K562 (cell line): ENCODE measurements at regions not wholly inside any gene's neighbourhood (a gene's known extent, or its start where the extent isn't known, plus 50 kb on each side); places are given as distances from the start of the nearest gene placed in this dataset.

Experiments used
- CBFA2T2 ChIP-seq: fragments of 450-650 bp; conservative IDR thresholded peaks from 2 replicates; pipeline ENCODE4 v1.6.1; 2017; ENCODE audit warnings: mild to moderate bottlenecking
- CEBPB ChIP-seq: fragments of 450-650 bp; IDR thresholded peaks from 2 replicates; pipeline ENCODE4 v1.6.1; 2016; ENCODE audit warnings: missing genetic modification characterization, missing compliant biosample characterization
- EP300 ChIP-seq: IDR thresholded peaks from 2 replicates; pipeline ENCODE4 v1.6.1; 2012; ENCODE audit warnings: low read length, improper control_type of control experiment
- FOS ChIP-seq: IDR thresholded peaks from 3 replicates; pipeline ENCODE4 v1.6.1; 2011; ENCODE audit not compliant: insufficient read length; ENCODE audit errors: extremely low read depth
- FOXM1 ChIP-seq, 2 experiments: fragments of 450-650 bp in 1 of 2; sonication (generic) in 1 of 2; formaldehyde crosslinking in 1 of 2; IDR thresholded peaks; 2 replicates each; pipeline versions ENCODE4 v1.6.1 to v1.9.0; 2017 to 2022; ENCODE audit warnings: low read depth in 2 of 2, mild to moderate bottlenecking in 2 of 2, missing genetic modification reagents in 1 of 2, moderate library complexity in 1 of 2
- POLR2A ChIP-seq: fragments of 450-650 bp; conservative IDR thresholded peaks from 2 replicates; pipeline ENCODE4 v1.6.1; 2016
- STAT5B ChIP-seq: fragments of 250-450 bp; sonication (Bioruptor Pico); IDR thresholded peaks from 2 replicates; pipeline ENCODE4 v1.8.0; 2021; ENCODE audit warnings: mild to moderate bottlenecking, inconsistent platforms
- TEAD4 ChIP-seq, 2 experiments: sonication (generic) in 1 of 2; formaldehyde crosslinking in 1 of 2; IDR thresholded peaks; 2 replicates each; pipeline versions ENCODE4 v1.6.1 to v1.8.0; 2012 to 2022; ENCODE audit warnings: borderline replicate concordance in 1 of 2, inconsistent platforms in 1 of 2, low read length in 1 of 2, mild to moderate bottlenecking in 1 of 2, missing genetic modification reagents in 1 of 2
- ZNF780A ChIP-seq: fragments of 250-450 bp; sonication (Bioruptor Pico); IDR thresholded peaks from 2 replicates; pipeline ENCODE4 v1.5.0; 2021; ENCODE audit warnings: mild to moderate bottlenecking
- ZSCAN32 ChIP-seq: fragments of 450-650 bp; formaldehyde crosslinking; IDR thresholded peaks from 2 replicates; pipeline ENCODE4 v1.4.0; 2020; ENCODE audit warnings: mild to moderate bottlenecking, moderate library complexity
- TF ChIP-seq, protein P1 (sequence below), 3 experiments: IDR thresholded peaks in 2 of 3; conservative IDR thresholded peaks in 1 of 3; 2 replicates each; pipeline ENCODE4 v1.5.1; 2011 to 2012; ENCODE audit warnings: low read length in 3 of 3, mild to moderate bottlenecking in 3 of 3, control low read depth in 2 of 3, improper control_type of control experiment in 1 of 3, inconsistent platforms in 1 of 3, low read depth in 1 of 3, mixed read lengths in 1 of 3, moderate library complexity in 1 of 3; ENCODE audit not compliant: insufficient read depth in 2 of 3
- TF ChIP-seq, protein P2 (sequence below): sonication (generic); formaldehyde crosslinking; IDR thresholded peaks from 2 replicates; pipeline ENCODE4 v1.8.0; 2023; ENCODE audit warnings: mild to moderate bottlenecking, missing genetic modification reagents

DNA sequence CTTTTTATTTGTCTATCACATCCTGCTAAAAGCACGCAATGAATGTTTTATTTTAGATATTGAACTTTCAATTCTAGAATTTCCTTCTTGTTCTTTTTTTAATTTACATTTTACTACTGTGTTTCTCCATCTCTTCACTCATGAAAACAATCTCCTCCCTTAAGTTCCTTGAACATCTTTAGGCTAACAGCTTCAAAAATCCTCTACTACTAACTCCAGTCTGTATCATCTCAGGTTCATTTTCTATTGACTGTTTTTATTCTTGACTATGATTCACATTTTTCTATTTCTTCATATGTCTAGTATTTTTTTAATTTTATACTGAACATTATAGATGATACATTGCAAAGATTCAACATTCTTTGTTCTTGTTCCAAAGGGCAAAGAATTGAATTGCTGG is 79.2 kb upstream of the NCK2 start:
- TF ChIP-seq EP300: no peak
- TF ChIP-seq TEAD4 (IDR thresholded peaks at IDR 0.05; ENCODE audit: low read length): no peak
- no peak for TF ChIP-seq TEAD4 (CRISPR knock-in tag; IDR thresholded peaks at IDR 0.05; ENCODE audit: borderline replicate concordance)
- TF ChIP-seq CEBPB: no peak
- TF ChIP-seq ZNF780A (CRISPR knock-in tag): no peak
- TF ChIP-seq CBFA2T2: no peak
- no peak for TF ChIP-seq FOXM1 (IDR thresholded peaks at IDR 0.05; ENCODE audit: low read depth)
- no peak for TF ChIP-seq FOXM1 (CRISPR knock-in tag; IDR thresholded peaks at IDR 0.05; ENCODE audit: low read depth)
- no peak for TF ChIP-seq POLR2A
- TF ChIP-seq, protein P1, sequence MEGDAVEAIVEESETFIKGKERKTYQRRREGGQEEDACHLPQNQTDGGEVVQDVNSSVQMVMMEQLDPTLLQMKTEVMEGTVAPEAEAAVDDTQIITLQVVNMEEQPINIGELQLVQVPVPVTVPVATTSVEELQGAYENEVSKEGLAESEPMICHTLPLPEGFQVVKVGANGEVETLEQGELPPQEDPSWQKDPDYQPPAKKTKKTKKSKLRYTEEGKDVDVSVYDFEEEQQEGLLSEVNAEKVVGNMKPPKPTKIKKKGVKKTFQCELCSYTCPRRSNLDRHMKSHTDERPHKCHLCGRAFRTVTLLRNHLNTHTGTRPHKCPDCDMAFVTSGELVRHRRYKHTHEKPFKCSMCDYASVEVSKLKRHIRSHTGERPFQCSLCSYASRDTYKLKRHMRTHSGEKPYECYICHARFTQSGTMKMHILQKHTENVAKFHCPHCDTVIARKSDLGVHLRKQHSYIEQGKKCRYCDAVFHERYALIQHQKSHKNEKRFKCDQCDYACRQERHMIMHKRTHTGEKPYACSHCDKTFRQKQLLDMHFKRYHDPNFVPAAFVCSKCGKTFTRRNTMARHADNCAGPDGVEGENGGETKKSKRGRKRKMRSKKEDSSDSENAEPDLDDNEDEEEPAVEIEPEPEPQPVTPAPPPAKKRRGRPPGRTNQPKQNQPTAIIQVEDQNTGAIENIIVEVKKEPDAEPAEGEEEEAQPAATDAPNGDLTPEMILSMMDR (IDR thresholded peaks at IDR 0.05 in 2 of 3, conservative IDR thresholded peaks at IDR 0.05 in 1 of 3; ENCODE audit: insufficient read depth in 2 of 3, low read depth in 1 of 3, low read length in 3 of 3): no peak
- no peak for TF ChIP-seq ZSCAN32
- TF ChIP-seq, protein P2, sequence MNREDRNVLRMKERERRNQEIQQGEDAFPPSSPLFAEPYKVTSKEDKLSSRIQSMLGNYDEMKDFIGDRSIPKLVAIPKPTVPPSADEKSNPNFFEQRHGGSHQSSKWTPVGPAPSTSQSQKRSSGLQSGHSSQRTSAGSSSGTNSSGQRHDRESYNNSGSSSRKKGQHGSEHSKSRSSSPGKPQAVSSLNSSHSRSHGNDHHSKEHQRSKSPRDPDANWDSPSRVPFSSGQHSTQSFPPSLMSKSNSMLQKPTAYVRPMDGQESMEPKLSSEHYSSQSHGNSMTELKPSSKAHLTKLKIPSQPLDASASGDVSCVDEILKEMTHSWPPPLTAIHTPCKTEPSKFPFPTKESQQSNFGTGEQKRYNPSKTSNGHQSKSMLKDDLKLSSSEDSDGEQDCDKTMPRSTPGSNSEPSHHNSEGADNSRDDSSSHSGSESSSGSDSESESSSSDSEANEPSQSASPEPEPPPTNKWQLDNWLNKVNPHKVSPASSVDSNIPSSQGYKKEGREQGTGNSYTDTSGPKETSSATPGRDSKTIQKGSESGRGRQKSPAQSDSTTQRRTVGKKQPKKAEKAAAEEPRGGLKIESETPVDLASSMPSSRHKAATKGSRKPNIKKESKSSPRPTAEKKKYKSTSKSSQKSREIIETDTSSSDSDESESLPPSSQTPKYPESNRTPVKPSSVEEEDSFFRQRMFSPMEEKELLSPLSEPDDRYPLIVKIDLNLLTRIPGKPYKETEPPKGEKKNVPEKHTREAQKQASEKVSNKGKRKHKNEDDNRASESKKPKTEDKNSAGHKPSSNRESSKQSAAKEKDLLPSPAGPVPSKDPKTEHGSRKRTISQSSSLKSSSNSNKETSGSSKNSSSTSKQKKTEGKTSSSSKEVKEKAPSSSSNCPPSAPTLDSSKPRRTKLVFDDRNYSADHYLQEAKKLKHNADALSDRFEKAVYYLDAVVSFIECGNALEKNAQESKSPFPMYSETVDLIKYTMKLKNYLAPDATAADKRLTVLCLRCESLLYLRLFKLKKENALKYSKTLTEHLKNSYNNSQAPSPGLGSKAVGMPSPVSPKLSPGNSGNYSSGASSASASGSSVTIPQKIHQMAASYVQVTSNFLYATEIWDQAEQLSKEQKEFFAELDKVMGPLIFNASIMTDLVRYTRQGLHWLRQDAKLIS (CRISPR knock-in tag): no peak
- TF ChIP-seq FOS: no peak
- no peak for TF ChIP-seq STAT5B (CRISPR knock-in tag)
